ENCODE measurements at regions not wholly inside any gene's neighbourhood (a gene's known extent, or its start where the extent isn't known, plus 50 kb on each side); places are given as distances from the start of the nearest gene placed in this dataset.

- TF ChIP-seq RARB (CRISPR knock-in tag; IDR thresholded peaks at IDR 0.05) (no peak), POU6F1 (CRISPR knock-in tag; IDR thresholded peaks at IDR 0.05; ENCODE audit: borderline replicate concordance, low read depth) (no peak), CSDC2 (CRISPR knock-in tag; IDR thresholded peaks at IDR 0.05) (no peak), OSR1 (CRISPR knock-in tag; IDR thresholded peaks at IDR 0.05) (no peak)
Measured at GRCh38 chr13:106640515-106640914, 72.6 kb upstream of the ARGLU1 start.
